ENCODE measurements at regions not wholly inside any gene's neighbourhood (a gene's known extent, or its start where the extent isn't known, plus 50 kb on each side); places are given as distances from the start of the nearest gene placed in this dataset.

- no peak for DNase-seq
Observed at GRCh38 chr12:82029936-82030335, 270.8 kb upstream of the PPFIA2 start.

- no peak for DNase-seq
Observed at GRCh38 chr12:82028772-82029171, 269.6 kb upstream of the PPFIA2 start.

- no peak for DNase-seq
Observed at GRCh38 chr12:82027612-82028011, 268.5 kb upstream of the PPFIA2 start.

- DNase-seq = no peak
Observed at GRCh38 chr12:82025462-82025861, 266.3 kb upstream of the PPFIA2 start.

- DNase-seq = no peak
Observed at GRCh38 chr12:82019533-82019932, 260.4 kb upstream of the PPFIA2 start.

GRCh38 chr12:82015623-82016347 is 256.6 kb upstream of the PPFIA2 start:
- no peak for DNase-seq

- DNase-seq = no peak
Observed at GRCh38 chr12:82012176-82012575, 253.0 kb upstream of the PPFIA2 start.

- DNase-seq = no peak
Observed at GRCh38 chr12:82009524-82009923, 250.4 kb upstream of the PPFIA2 start.

GRCh38 chr12:82008251-82008650 is 249.1 kb upstream of the PPFIA2 start:
- no peak for DNase-seq

GRCh38 chr12:81998761-81999378 is 239.7 kb upstream of the PPFIA2 start:
- no peak for DNase-seq

- no peak for DNase-seq
Observed at GRCh38 chr12:81992461-81992860, 233.3 kb upstream of the PPFIA2 start.

- no peak for DNase-seq
Observed at GRCh38 chr12:81991868-81992267, 232.7 kb upstream of the PPFIA2 start.

GRCh38 chr12:81988362-81988761 is 229.2 kb upstream of the PPFIA2 start:
- no peak for DNase-seq

GRCh38 chr12:81987371-81987770 is 228.2 kb upstream of the PPFIA2 start:
- DNase-seq = no peak

GRCh38 chr12:81976661-81977060 is 217.5 kb upstream of the PPFIA2 start:
- no peak for DNase-seq

- DNase-seq = no peak
Observed at GRCh38 chr12:81974762-81975161, 215.6 kb upstream of the PPFIA2 start.

GRCh38 chr12:81968421-81968820 is 209.3 kb upstream of the PPFIA2 start:
- no peak for DNase-seq

GRCh38 chr12:81963636-81964035 is 204.5 kb upstream of the PPFIA2 start:
- no peak for DNase-seq

GRCh38 chr12:81963026-81963425 is 203.9 kb upstream of the PPFIA2 start:
- no peak for DNase-seq

- no peak for DNase-seq
Observed at GRCh38 chr12:81962126-81962856, 203.1 kb upstream of the PPFIA2 start.

- no peak for DNase-seq
Observed at GRCh38 chr12:81958406-81958805, 199.3 kb upstream of the PPFIA2 start.

GRCh38 chr12:81957631-81958030 is 198.5 kb upstream of the PPFIA2 start:
- no peak for DNase-seq

- DNase-seq = no peak
Observed at GRCh38 chr12:81956468-81956860, 197.3 kb upstream of the PPFIA2 start.

- DNase-seq = no peak
Observed at GRCh38 chr12:81953541-81953940, 194.4 kb upstream of the PPFIA2 start.

All from NCI-H1092 (cell line).